ENCODE measurements at regions not wholly inside any gene's neighbourhood (a gene's known extent, or its start where the extent isn't known, plus 50 kb on each side); places are given as distances from the start of the nearest gene placed in this dataset.

DNA sequence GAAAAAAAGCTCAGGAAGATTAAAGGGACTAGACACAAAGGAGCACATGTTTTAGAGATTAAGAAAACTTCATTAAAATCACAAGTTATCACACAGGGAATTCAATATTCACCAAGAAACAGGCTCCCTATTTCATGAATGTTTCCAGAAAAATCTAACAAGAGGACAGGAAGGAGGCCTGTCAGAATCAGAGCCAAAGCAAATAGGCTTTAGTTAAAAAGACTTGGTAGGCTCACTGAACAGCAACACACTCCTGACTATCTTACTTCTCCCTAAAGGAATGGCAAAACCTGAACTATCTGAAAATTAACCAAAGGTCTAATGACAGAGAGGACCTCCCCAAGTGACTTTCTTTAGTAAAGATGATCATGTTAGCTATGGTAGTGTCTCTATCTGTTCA lies 188.3 kb upstream of the MEOX2 start:
- TF ChIP-seq, protein P1, sequence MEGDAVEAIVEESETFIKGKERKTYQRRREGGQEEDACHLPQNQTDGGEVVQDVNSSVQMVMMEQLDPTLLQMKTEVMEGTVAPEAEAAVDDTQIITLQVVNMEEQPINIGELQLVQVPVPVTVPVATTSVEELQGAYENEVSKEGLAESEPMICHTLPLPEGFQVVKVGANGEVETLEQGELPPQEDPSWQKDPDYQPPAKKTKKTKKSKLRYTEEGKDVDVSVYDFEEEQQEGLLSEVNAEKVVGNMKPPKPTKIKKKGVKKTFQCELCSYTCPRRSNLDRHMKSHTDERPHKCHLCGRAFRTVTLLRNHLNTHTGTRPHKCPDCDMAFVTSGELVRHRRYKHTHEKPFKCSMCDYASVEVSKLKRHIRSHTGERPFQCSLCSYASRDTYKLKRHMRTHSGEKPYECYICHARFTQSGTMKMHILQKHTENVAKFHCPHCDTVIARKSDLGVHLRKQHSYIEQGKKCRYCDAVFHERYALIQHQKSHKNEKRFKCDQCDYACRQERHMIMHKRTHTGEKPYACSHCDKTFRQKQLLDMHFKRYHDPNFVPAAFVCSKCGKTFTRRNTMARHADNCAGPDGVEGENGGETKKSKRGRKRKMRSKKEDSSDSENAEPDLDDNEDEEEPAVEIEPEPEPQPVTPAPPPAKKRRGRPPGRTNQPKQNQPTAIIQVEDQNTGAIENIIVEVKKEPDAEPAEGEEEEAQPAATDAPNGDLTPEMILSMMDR (conservative IDR thresholded peaks at IDR 0.05; ENCODE audit: low read length): no peak
- no peak for TF ChIP-seq EZH2phosphoT487 (IDR thresholded peaks at IDR 0.05; ENCODE audit: borderline replicate concordance)
